GM12873 (cell line): ENCODE measurements at regions not wholly inside any gene's neighbourhood (a gene's known extent, or its start where the extent isn't known, plus 50 kb on each side); places are given as distances from the start of the nearest gene placed in this dataset.

Source experiments
- TF ChIP-seq, protein P1 (sequence below): IDR thresholded peaks from 2 replicates; pipeline ENCODE4 v1.5.1; 2012; ENCODE audit warnings: low read depth, mild to moderate bottlenecking, moderate library complexity, low read length, control low read depth; ENCODE audit not compliant: insufficient read depth; ENCODE audit errors: missing control alignments

DNA sequence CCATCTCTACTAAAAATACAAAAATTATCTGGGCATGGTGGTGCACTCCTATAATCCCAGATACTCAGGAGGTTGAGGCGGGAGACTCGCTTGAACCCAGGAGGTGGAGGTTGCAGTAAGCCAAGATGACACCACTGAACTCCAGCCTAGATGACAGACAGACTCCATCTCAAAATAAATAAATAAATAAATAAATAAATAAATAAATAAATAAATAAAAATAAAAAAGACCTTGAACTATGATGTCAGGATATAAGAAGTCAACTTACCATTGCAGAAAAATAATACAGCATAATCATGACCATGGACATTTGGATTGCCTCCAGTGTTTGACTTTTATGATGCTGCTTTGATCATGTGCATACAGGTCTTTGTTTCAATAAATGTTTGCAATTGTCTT lies 484.3 kb upstream of the ROBO1 start:
- TF ChIP-seq, protein P1, sequence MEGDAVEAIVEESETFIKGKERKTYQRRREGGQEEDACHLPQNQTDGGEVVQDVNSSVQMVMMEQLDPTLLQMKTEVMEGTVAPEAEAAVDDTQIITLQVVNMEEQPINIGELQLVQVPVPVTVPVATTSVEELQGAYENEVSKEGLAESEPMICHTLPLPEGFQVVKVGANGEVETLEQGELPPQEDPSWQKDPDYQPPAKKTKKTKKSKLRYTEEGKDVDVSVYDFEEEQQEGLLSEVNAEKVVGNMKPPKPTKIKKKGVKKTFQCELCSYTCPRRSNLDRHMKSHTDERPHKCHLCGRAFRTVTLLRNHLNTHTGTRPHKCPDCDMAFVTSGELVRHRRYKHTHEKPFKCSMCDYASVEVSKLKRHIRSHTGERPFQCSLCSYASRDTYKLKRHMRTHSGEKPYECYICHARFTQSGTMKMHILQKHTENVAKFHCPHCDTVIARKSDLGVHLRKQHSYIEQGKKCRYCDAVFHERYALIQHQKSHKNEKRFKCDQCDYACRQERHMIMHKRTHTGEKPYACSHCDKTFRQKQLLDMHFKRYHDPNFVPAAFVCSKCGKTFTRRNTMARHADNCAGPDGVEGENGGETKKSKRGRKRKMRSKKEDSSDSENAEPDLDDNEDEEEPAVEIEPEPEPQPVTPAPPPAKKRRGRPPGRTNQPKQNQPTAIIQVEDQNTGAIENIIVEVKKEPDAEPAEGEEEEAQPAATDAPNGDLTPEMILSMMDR = no peak

DNA sequence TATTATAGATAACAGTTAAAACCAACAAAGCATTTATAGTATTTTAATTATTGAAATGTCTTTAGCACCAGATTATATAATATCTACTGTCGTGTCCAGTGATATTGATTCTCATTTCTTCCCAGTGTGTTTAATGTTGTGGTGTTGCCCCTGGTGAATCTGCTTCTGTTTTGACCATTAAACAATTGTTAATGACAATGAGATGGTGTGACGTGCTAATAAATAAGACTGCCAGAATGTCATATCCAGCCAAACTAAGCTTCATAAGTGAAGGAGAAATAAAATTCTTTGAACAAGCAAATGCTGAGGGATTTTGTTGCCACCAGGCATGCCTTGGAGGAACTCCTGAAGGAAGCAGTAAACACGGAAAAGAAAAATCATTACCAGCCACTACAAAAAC lies 480.0 kb upstream of the ROBO1 start:
- TF ChIP-seq, protein P1 = no peak

DNA sequence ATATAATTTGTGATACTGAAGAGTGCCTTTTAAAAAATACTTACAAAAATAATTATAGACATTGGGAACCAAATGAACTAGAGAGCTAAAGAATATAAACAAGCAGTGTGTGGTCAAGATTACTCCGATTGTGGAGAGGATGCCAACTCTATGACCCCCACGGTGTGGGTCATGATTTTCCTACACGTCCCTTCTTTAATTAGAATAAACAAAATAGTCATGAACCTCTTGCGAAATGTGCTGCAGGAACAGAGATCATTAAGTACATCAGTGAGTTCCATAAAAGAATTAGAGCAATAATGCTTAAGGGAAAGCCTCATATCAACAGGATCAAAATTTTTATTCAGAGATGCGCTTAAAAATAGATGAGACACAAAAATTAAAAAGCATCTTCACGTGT lies 476.6 kb upstream of the ROBO1 start:
- TF ChIP-seq, protein P1 = no peak

DNA sequence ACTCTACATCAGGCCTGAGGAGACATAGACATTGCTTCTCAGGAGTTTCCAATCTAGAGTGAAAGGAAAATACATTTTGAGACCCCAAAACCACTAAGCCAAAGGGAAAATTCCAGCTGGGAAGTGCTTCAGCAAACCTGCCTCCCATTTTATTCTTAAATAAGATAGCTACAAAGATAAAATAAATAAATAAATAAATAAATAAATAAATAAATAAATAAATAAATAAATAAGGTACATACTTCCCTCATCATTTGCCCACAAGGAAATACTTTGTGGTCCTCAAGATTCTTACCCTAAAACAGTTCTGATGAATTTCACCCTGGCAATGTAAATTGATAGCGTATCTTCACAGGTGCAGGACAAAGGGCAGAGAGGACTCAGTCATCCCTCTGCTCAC lies 474.0 kb upstream of the ROBO1 start:
- TF ChIP-seq, protein P1 = no peak

DNA sequence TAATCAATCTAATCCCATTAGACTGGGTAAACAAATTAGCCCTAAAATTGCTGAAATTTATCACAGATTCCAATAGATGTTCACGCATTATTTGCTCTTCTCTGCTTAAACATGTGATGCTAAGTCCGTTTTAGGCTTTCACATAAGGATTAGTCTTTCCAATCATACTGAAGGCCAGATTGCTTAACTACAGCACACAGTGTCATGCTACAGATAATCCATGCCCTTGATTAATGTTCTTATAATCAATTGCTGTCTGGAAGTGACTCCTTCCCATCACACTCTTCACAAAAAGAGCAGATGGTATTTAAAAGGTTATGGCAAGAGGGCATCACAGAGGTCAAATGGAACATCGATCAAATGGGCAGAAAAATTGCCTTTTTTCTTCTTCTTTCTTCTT lies 471.5 kb upstream of the ROBO1 start:
- TF ChIP-seq, protein P1 = no peak

DNA sequence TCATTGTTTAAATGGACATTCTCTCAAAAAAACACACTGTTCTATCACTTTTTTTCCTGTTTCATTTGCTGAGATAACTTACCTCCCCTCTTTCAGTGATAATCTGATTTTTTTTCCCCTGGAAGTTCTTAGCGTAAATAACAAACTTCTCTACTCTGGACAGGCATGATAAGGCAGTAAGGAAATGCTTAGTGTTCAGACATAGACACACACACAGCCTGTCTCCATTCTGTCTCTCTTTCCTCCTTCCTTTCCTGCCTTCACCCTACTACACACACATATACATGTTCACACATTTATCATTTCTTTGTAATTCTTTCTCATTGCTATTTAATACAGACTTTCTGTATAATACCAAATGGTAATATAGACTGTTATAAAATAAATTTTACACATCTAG lies 470.8 kb upstream of the ROBO1 start:
- TF ChIP-seq, protein P1 = no peak

DNA sequence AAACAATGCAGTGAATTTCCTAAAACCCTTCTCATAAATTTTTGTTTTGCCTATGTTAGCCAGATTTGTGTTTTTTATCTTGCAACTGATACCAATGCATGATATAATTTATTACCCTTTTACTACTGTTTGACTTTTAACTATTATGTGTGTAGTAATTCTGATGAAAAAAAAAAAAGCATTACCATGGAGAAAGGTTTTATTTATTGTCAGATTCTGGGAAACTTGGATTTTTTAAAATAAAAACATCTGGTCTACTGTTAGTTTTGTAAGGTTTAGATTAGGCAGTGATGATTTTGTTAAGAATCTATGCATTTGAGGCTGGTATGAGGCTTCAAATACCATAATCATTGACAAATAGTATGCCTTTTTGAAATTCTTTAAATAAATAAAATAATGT lies 470.4 kb upstream of the ROBO1 start:
- TF ChIP-seq, protein P1 = no peak
